A673 (cell line): ENCODE measurements at regions not wholly inside any gene's neighbourhood (a gene's known extent, or its start where the extent isn't known, plus 50 kb on each side); places are given as distances from the start of the nearest gene placed in this dataset.

Source experiments
- BruUV-seq: library from RNA; stranded (reverse); fragments of 400-500 nt; replicated peaks from 2 replicates; lab custom pipeline; 2021; lab: Mats Ljungman, UMichigan
- CTCF ChIA-PET: fragments of 300-600 bp; sonication (Branson Sonifier 250); formaldehyde crosslinking; loops from one replicate; lab custom pipeline; 2022; ENCODE audit warnings: antibody characterized with exemption; lab: Charles Lee
- POLR2A ChIA-PET: fragments of 300-600 bp; sonication (Branson Sonifier 250); formaldehyde crosslinking; loops from one replicate; lab custom pipeline; 2022; ENCODE audit warnings: antibody characterized with exemption; ENCODE audit not compliant: low non-redundant PET; lab: Charles Lee
- DNase-seq: peaks from one replicate; pipeline ENCODE4 v3.0.0-alpha.2; 2015; ENCODE audit warnings: low spot score
- H3K27ac ChIP-seq: fragments of 200-600 bp; sonication (generic); 2 replicates; pipeline ENCODE4 v1.5.1; 2016; ENCODE audit warnings: mixed run types, low read depth, mild to moderate bottlenecking, mixed read lengths, antibody characterized with exemption, low read length; ENCODE audit not compliant: poor library complexity, severe bottlenecking
- H3K27me3 ChIP-seq: fragments of 200-600 bp; sonication (generic); replicated peaks from 2 replicates; pipeline ENCODE4 v1.6.1; 2017; ENCODE audit warnings: mixed run types, low read depth, mild to moderate bottlenecking, mixed read lengths, antibody characterized with exemption, low read length; ENCODE audit not compliant: insufficient read depth, poor library complexity
- H3K36me3 ChIP-seq: fragments of 200-600 bp; sonication (generic); 2 replicates; pipeline ENCODE4 v1.6.1; 2016; ENCODE audit warnings: mixed run types, mild to moderate bottlenecking, mixed read lengths, antibody characterized with exemption, low read length; ENCODE audit not compliant: insufficient read depth, poor library complexity, severe bottlenecking
- H3K4me1 ChIP-seq: fragments of 200-600 bp; sonication (generic); 2 replicates; pipeline ENCODE4 v1.6.1; 2017; ENCODE audit warnings: mixed run types, mild to moderate bottlenecking, mixed read lengths, antibody characterized with exemption, low read length; ENCODE audit not compliant: insufficient read depth, poor library complexity, severe bottlenecking
- H3K4me3 ChIP-seq: fragments of 200-600 bp; sonication (generic); 2 replicates; pipeline ENCODE4 v1.5.1; 2016; ENCODE audit warnings: low read depth, mixed run types, mild to moderate bottlenecking, mixed read lengths, low read length; ENCODE audit not compliant: poor library complexity, severe bottlenecking
- H3K9me3 ChIP-seq: fragments of 200-600 bp; sonication (generic); 2 replicates; pipeline ENCODE4 v1.6.1; 2016; ENCODE audit warnings: mixed run types, low read depth, mild to moderate bottlenecking, mixed read lengths, antibody characterized with exemption, low read length; ENCODE audit not compliant: poor library complexity, severe bottlenecking
- CTCF ChIP-seq: fragments of 300-800, 200-600 bp; sonication (generic); conservative IDR thresholded peaks from 2 replicates; pipeline ENCODE4 v1.5.1; 2017; ENCODE audit warnings: low read depth, mild to moderate bottlenecking, antibody characterized with exemption, low read length, moderate library complexity, mixed read lengths
- EZH2 ChIP-seq: fragments of 200-600 bp; sonication (generic); IDR thresholded peaks from 2 replicates; pipeline ENCODE4 v1.6.1; 2017; ENCODE audit warnings: borderline replicate concordance, low read depth, mild to moderate bottlenecking, mixed read lengths, antibody characterized with exemption, low read length; ENCODE audit not compliant: poor library complexity, severe bottlenecking
- intact Hi-C: fragments of 100-400 bp; cut with micrococcal nuclease; formaldehyde crosslinking; loops from one replicate; pipeline ENCODE4 v1.10.0; 2022; ENCODE audit not compliant: unreplicated experiment

DNA sequence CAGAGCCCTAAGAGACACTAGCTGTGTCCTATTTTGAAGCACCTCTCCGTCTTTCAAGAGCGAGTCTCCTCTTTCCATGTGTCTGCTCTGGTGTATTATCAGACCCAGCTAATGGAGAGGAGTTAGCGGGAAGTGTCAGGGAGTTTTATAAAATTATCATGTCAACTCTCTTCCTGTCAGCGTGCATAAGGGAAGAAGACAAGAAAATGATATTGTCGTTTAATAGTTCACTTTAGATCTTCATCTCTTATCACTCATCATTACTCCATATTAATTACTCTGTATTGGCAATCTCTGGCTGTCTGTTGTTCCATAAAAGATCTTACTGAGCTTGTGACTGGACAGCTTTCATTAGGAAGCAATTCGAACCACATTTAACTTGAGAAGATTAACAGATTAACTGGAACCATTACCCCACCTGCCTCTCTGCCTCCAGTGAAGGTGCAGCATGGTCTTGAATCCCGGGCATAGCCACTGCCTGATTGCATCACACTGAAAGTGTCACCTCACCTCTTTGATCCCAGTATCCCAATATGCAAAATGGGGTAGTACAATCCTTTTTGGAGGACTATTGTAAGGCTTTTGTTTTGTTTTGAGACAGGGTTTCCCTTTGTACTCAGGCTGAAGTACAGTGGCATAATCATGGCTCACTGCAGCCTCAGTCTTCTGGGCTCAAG lies 121.1 kb downstream of the TMEM114 start:
- DNase-seq, result no peak
- ChIA-PET POLR2A (no interaction called here), CTCF (no interaction called here)
- TF ChIP-seq CTCF (no peak), EZH2 (no peak)
- no peaks in the 10 kb centered on the region for H3K4me1 ChIP-seq
- intact Hi-C loops, result no loop called here
- no peaks in the 10 kb centered on the region for H3K36me3 ChIP-seq
- H3K4me3 ChIP-seq, result no peak overlapping the region
- no TSS peak for BruUV-seq
- no peaks in the 10 kb centered on the region for H3K9me3 ChIP-seq
- H3K27ac ChIP-seq, result no peak overlapping the region
- H3K27me3 ChIP-seq, result peaks cover 43% of the 10 kb centered on the region

GRCh38 chr16:8464979-8465378 lies 125.3 kb downstream of the TMEM114 start:
- CTCF ChIA-PET, result no interaction called here
- intact Hi-C loops, result no loop called here

DNA sequence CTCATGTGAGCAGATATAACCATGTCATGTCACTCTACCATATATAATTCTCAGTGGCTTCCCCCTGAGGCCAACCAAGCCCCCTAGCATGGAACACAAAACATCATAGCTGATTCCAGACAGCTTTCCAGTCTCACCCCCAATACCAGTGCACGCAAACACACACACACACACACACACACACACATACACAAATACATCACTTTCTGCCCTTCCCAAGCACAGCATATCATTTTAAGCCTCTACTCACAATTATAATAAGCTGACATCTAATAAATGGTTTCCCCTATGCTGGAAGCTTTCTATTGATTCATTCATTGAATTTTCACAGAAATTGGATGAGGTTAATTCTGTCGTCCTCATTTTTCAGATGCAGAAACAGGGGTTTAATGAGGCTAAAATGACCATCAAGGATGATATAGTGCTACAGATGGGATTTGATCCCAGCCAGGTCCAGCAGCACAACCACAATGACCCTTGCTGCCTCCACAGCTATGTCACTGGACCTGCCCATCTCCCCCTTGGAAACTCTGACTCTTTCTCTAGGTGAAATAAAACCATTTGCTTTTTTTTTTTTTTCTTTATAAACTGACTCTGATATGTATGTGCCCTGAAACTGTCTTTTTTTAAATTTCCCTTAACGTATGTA lies 131.1 kb downstream of the TMEM114 start:
- H3K27me3 ChIP-seq, result peaks cover 9% of the 10 kb centered on the region
- intact Hi-C loops, result no loop called here
- no peaks in the 10 kb centered on the region for H3K9me3 ChIP-seq
- POLR2A ChIA-PET, result no interaction called here
- no TSS peak for BruUV-seq
- TF ChIP-seq CTCF (no peak), EZH2 (no peak)
- H3K36me3 ChIP-seq, result no peaks in the 10 kb centered on the region
- no peak overlapping the region for H3K4me3 ChIP-seq
- no peak overlapping the region for H3K27ac ChIP-seq
- CTCF ChIA-PET, result no interaction called here
- H3K4me1 ChIP-seq, result no peaks in the 10 kb centered on the region
- no peak for DNase-seq

More at GRCh38 chr16:8464979-8465378, 125.3 kb downstream of the TMEM114 start:
- TF ChIP-seq EZH2, result no peak
- TF ChIP-seq CTCF, result no peak
- POLR2A ChIA-PET, result no interaction called here
- no peak for DNase-seq
- Histone ChIP-seq H3K4me1 (no peaks in the 10 kb centered on the region), H3K9me3 (no peaks in the 10 kb centered on the region), H3K36me3 (no peaks in the 10 kb centered on the region), H3K4me3 (no peak overlapping the region), H3K27ac (no peak overlapping the region), H3K27me3 (peaks cover 46% of the 10 kb centered on the region)
- BruUV-seq, result no TSS peak
